AG10803 (cell line): ENCODE measurements at regions not wholly inside any gene's neighbourhood (a gene's known extent, or its start where the extent isn't known, plus 50 kb on each side); places are given as distances from the start of the nearest gene placed in this dataset.
"Not testable (repeated sequence)": the region's sequence is repeated elsewhere in the genome, so short reads cannot be mapped to it uniquely, and the experiment has no call there.

Experiments
- DNase-seq: peaks from one replicate; pipeline ENCODE4 v3.0.0; 2010; ENCODE audit warnings: low read depth
- H3K4me3 ChIP-seq: 2 replicates; pipeline ENCODE4 v1.5.1; 2011; ENCODE audit warnings: mild to moderate bottlenecking, low read length, control low read depth
- TF ChIP-seq, protein P1 (sequence below): conservative IDR thresholded peaks from 2 replicates; pipeline ENCODE4 v1.5.1; 2011; ENCODE audit warnings: mild to moderate bottlenecking, low read length, control low read depth, inconsistent platforms

DNA sequence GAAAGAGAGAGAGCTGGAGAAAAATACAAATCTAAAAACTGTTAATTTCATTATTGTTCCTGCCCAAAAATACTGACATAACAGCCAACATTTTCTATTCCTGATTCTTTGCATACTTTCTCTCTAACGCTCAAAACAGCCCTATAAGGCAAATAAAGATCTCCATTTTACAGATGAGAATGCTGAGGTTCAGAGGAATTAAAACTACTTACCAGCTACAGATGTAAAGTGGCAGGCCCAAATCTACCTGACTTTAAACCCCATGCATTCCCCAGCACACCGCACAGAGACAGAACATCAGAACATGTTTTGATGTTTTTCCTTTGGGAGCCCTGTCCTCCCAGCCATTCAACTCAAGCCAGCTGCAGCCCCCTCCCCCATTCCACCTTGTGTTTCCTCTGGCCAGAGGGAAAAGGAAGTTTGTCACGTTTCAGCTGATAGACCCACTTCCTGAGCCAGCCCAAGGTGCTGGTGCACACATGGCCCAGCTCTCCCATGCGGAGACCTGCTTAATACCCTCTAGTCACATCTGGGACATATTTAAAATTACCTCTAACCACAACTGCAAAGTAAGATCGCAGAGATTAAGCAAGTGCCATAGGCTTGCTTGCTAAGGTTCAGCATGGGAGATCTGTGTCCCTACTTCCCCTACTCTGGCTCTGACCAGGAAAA lies 133.1 kb upstream of the NFIA start:
- TF ChIP-seq, protein P1, sequence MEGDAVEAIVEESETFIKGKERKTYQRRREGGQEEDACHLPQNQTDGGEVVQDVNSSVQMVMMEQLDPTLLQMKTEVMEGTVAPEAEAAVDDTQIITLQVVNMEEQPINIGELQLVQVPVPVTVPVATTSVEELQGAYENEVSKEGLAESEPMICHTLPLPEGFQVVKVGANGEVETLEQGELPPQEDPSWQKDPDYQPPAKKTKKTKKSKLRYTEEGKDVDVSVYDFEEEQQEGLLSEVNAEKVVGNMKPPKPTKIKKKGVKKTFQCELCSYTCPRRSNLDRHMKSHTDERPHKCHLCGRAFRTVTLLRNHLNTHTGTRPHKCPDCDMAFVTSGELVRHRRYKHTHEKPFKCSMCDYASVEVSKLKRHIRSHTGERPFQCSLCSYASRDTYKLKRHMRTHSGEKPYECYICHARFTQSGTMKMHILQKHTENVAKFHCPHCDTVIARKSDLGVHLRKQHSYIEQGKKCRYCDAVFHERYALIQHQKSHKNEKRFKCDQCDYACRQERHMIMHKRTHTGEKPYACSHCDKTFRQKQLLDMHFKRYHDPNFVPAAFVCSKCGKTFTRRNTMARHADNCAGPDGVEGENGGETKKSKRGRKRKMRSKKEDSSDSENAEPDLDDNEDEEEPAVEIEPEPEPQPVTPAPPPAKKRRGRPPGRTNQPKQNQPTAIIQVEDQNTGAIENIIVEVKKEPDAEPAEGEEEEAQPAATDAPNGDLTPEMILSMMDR = no peak
- DNase-seq = no peak
- no peak overlapping the region for H3K4me3 ChIP-seq

DNA sequence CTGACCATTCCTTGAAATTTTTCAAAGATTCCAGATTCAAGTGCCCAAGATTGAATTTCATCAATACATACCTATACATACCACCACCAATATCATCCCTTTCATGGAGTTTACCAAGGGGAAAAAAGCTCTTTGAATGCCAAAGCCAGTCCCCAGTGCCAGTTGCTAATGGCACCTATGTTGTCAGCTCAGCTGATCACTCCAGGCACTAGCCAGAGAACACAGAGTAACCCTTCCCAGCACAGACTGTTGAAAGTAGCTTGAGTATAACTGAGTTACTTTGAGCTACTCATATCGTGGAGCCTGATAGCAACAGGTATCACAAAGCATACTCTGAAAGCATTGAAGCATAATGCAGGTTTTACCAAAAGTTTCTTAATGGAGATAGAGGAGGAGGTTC lies 133.9 kb upstream of the NFIA start:
- TF ChIP-seq, protein P1 = no peak
- no peak overlapping the region for H3K4me3 ChIP-seq
- DNase-seq = no peak

DNA sequence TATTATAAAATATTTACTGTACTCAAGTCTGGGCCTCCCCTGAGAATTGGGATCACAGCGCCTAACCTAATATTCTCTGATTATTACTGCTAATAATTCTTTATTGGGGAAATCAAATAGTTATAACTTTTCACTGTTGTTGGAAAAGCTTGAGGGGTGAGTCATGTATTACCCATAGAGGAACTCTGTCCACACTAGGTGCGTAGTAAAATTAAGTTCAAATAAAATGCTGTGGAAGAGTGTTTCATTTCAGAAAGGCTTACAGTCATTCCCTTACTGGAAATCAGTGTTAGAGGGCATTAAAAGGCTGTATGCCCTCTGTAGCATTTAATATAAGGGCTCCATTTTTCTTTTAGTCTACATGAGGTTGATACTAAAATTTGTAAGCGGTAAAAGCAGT lies 135.0 kb upstream of the NFIA start:
- no peak overlapping the region for H3K4me3 ChIP-seq
- TF ChIP-seq, protein P1 = no peak
- DNase-seq = no peak

DNA sequence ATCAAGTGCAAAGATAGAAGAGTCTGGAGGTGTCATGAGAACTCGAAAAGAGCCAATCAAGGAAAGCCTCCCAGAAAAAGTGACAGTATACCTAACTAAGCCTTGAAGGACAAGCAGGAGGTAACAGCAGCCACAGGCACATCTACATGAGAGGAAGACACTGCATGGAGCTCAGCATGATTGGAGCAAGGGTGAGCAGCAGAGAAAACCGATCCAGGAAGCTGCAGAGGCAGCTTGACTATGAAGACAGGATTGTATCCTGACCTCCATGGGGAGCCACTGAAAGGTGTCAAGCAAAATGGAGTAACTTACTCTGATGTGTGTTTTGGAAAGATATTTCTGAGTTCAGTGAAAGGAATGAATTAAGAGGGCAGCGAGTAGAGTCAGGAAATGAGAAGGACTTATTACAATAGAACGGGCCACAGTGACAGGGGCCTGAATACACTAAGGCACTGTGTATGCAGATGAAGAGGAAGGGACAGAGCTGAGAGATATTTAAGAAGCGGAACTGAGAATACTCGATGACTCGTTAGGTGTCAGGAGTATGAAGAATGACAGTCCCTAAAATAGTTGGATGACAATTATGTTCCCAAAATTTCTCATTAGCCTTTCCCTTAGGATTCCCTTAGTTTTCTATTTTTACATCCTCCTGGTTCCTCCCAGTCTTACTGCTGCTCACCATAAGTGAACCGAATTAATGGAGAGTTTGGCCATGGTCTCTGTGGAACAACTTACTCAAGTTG lies 139.3 kb upstream of the NFIA start:
- TF ChIP-seq, protein P1 = no peak
- no peak for DNase-seq
- no peak overlapping the region for H3K4me3 ChIP-seq

DNA sequence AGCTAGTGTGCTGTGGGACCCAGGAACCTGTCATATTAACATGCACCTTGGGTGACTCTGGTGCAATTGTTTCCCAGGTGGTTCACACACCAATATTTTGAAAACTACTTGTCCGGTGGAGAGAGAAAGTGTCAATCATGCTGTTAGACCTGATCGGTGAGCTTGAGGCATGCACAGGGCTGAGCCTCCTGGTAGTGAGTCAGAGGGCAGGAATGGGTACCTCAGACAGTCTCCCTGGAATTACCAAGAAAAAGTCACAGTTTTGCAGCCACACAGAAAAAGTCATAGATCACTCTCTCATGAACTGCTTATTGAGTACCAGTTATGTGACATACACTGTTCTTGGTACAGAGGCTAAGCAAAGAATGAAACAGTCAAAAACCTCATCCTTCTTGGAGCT lies 140.1 kb upstream of the NFIA start:
- TF ChIP-seq, protein P1 = no peak
- no peak for DNase-seq
- H3K4me3 ChIP-seq = no peak overlapping the region

DNA sequence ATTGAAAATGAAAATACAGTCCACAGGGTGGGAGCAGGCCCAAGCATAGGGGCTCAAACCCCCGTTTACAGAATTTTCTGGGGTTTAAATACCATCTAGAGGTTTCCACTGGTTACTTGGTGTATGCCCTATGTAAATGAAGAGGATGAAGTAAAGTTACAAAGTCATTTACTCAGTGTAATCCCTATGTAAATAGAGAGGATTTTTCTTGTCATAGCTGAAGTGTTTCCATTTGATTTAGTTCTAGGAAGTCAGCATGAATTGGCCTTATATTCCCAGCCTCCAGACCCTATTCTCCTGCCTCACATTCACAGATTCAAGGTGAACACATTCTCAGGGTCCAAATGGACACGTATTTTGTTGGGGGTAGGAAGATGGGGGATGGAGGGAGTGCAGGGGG lies 141.7 kb upstream of the NFIA start:
- not testable (repeated sequence) for H3K4me3 ChIP-seq, DNase-seq

DNA sequence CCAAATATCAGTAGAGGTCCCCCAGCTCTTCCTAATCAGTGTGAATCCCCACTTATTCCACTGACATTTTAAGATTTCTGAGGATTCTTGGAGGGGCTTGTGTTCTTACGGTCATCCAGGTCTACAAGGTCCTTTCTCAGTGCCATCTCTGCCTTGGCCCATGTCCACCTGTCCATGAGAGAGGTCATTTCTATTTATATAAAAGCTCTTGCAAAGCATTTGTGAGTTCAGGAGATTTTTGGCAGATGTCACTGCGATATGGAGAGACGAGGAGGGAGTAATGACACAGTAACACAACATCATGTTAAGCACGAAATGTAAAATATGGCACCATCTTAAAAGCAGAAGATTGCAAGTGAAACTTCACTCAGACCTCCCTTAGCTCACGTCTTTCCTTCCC lies 144.6 kb upstream of the NFIA start:
- no peak overlapping the region for H3K4me3 ChIP-seq
- TF ChIP-seq, protein P1 = no peak
- no peak for DNase-seq
